Progenitor cell of endocrine pancreas (in vitro differentiated cells): ENCODE measurements at regions not wholly inside any gene's neighbourhood (a gene's known extent, or its start where the extent isn't known, plus 50 kb on each side); places are given as distances from the start of the nearest gene placed in this dataset.

Experiments
- DNase-seq: peaks from one replicate; pipeline ENCODE4 v3.0.0; 2021; ENCODE audit warnings: low spot score; ENCODE audit not compliant: unreplicated experiment
- H3K27ac Mint-ChIP-seq: 2 replicates; pipeline ENCODE4 v1.8.0; 2021; ENCODE audit warnings: mild to moderate bottlenecking, moderate library complexity, mixed read lengths
- H3K27me3 Mint-ChIP-seq: 2 replicates; pipeline ENCODE4 v1.8.0; 2021; ENCODE audit warnings: mixed read lengths
- H3K36me3 Mint-ChIP-seq: 2 replicates; pipeline ENCODE4 v1.8.0; 2022; ENCODE audit warnings: mixed read lengths; ENCODE audit not compliant: insufficient read depth
- H3K4me1 Mint-ChIP-seq: 2 replicates; pipeline ENCODE4 v1.8.0; 2021; ENCODE audit warnings: low read depth, mixed read lengths
- H3K4me3 Mint-ChIP-seq: 2 replicates; pipeline ENCODE4 v1.8.0; 2021; ENCODE audit warnings: low read depth, mild to moderate bottlenecking, moderate library complexity, mixed read lengths
- H3K9me3 Mint-ChIP-seq: 2 replicates; pipeline ENCODE4 v1.8.0; 2021; ENCODE audit warnings: low read depth, mixed read lengths
- CTCF ChIP-seq: fragments of 200-600 bp; sonication (generic); IDR thresholded peaks from one replicate; pipeline ENCODE4 v1.5.0; 2021; ENCODE audit warnings: antibody characterized with exemption, mild to moderate bottlenecking; ENCODE audit not compliant: unreplicated experiment

DNA sequence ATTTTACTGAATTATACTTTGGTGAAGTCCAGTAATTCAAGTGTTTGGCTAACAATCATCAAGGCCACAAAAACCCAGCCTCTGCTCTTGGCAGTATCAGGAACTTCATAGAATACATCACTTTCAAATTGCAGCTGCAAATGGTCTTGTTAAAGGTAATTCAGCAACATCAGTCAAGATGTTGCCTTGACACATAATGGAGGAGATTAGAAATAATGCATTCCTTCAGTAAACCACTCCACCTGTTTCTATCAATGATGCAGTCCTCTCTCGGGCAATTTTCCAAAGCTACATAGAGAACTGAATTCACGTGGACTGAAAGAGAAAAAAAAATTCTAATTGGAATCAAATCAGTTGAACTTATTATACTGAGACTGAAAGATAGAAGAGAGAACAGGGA, 279.3 kb downstream of the VGLL3 start:
- no peak for DNase-seq
- TF ChIP-seq CTCF, result no peak
- H3K4me1 Mint-ChIP-seq, result no peaks in the 10 kb centered on the region
- no peaks in the 10 kb centered on the region for H3K36me3 Mint-ChIP-seq
- H3K27ac Mint-ChIP-seq, result no peak overlapping the region
- no peak overlapping the region for H3K4me3 Mint-ChIP-seq
- H3K27me3 Mint-ChIP-seq, result no peaks in the 10 kb centered on the region
- H3K9me3 Mint-ChIP-seq, result no peaks in the 10 kb centered on the region

DNA sequence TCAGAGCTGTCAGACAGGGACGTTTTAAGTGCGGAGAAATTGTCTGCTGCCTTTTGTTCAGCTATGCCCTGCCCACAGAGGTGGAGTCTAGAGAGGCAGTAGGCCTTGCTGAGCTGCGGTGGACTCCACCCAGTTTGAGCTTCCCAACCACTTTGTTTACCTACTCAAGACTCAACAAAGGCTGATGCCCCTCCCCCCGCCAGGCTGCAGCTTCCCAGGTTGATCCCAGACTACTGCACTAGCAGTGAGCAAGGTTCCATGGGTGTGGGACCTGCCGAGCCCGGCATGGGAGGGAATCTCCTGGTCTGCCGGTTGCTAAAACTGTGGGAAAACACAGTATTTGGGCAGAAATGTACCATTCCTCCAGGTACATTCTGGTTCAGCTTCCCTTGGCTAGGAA, 282.1 kb downstream of the VGLL3 start:
- peaks cover 11% of the 10 kb centered on the region for H3K9me3 Mint-ChIP-seq
- no peaks in the 10 kb centered on the region for H3K27me3 Mint-ChIP-seq
- H3K27ac Mint-ChIP-seq, result no peak overlapping the region
- TF ChIP-seq CTCF, result no peak
- no peak overlapping the region for H3K4me3 Mint-ChIP-seq
- H3K36me3 Mint-ChIP-seq, result peaks cover 1% of the 10 kb centered on the region
- no peaks in the 10 kb centered on the region for H3K4me1 Mint-ChIP-seq
- DNase-seq, result no peak

DNA sequence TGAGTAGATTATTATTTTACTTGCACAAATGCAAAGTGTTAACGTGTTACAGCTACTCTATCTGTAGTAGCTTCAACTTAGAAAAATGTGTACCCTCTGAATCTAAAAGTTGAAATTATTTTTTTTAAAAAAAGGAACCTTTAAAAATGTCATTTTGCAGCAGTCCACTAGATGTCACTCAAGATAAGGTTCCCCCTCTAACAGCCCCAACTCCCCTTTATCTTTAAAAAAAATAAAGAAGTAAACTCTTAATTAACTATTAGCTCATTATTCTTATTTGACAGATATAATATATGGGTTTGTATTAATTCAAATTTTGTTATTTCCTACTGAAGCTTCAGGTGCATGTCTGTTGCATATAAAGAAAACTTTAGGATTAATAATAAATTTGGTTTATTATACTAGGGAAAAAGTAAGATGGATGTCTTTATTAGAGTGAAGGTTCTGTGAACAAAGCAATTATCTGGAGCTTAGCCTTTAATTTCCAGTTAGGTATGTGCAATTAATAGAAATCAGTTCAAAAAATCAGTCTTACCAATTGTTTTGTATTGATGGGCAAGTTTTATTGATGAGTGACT, 288.5 kb downstream of the VGLL3 start:
- no peak for DNase-seq
- Mint-ChIP-seq H3K27me3 (no peaks in the 10 kb centered on the region), H3K4me1 (no peaks in the 10 kb centered on the region), H3K4me3 (no peak overlapping the region), H3K27ac (no peak overlapping the region), H3K36me3 (peaks cover 1% of the 10 kb centered on the region), H3K9me3 (peaks cover 11% of the 10 kb centered on the region)
- peak; percentile 57 for TF ChIP-seq CTCF

- TF ChIP-seq CTCF, result no peak
- Mint-ChIP-seq H3K4me1 (peaks cover 3% of the 10 kb centered on the region), H3K9me3 (no peaks in the 10 kb centered on the region), H3K4me3 (no peak overlapping the region), H3K36me3 (no peaks in the 10 kb centered on the region), H3K27me3 (no peaks in the 10 kb centered on the region), H3K27ac (no peak overlapping the region)
- no peak for DNase-seq
Measured at GRCh38 chr3:86695752-86696151, 295.2 kb downstream of the VGLL3 start.

DNA sequence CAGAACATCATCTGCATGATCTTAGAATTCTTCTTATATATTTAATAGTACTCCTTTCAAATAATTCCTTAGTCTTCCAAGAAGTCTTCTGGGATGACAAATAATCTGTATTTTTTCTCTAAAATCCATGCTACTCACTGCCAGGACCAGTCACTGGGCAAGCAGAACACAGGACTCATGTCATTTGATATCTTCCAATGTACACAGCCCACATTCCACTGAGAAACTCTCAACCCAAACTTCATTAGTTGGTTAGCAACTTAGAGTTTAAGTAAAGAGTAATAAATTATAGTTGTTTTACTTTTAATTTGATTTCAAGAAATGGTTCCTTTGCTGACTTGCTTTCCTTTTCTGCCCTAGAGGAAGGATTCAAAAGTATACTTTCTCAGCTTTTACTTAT, 317.0 kb downstream of the VGLL3 start:
- Mint-ChIP-seq H3K36me3 (no peaks in the 10 kb centered on the region), H3K4me1 (peaks cover 4% of the 10 kb centered on the region), H3K27me3 (no peaks in the 10 kb centered on the region), H3K9me3 (peaks cover 7% of the 10 kb centered on the region), H3K27ac (no peak overlapping the region), H3K4me3 (no peak overlapping the region)
- TF ChIP-seq CTCF, result no peak
- DNase-seq, result no peak
